ENCODE measurements at regions not wholly inside any gene's neighbourhood (a gene's known extent, or its start where the extent isn't known, plus 50 kb on each side); places are given as distances from the start of the nearest gene placed in this dataset.

GRCh38 chr2:156818221-156818620 lies 382.0 kb downstream of the GPD2 start:
- no peak overlapping the region for H3K4me3 ChIP-seq (ENCODE audit: low read depth, low read length)
- DNase-seq (ENCODE audit: low read depth): no peak
- no peak for TF ChIP-seq CTCF (IDR thresholded peaks at IDR 0.05; ENCODE audit: insufficient read depth, low read length)

GRCh38 chr2:156818944-156819343 lies 382.8 kb downstream of the GPD2 start:
- TF ChIP-seq CTCF (IDR thresholded peaks at IDR 0.05; ENCODE audit: insufficient read depth, low read length): no peak
- peak; percentile 11 for DNase-seq (ENCODE audit: low read depth)
- no peak overlapping the region for H3K4me3 ChIP-seq (ENCODE audit: low read depth, low read length)

- DNase-seq (ENCODE audit: low read depth): peak; percentile 53
- no peak for TF ChIP-seq CTCF (IDR thresholded peaks at IDR 0.05; ENCODE audit: insufficient read depth, low read length)
- no peak overlapping the region for H3K4me3 ChIP-seq (ENCODE audit: low read depth, low read length)
These were observed 390.3 kb downstream of the GPD2 start for GRCh38 chr2:156826341-156826933.

- DNase-seq (ENCODE audit: low read depth): no peak
- no peak for TF ChIP-seq CTCF (IDR thresholded peaks at IDR 0.05; ENCODE audit: insufficient read depth, low read length)
- no peak overlapping the region for H3K4me3 ChIP-seq (ENCODE audit: low read depth, low read length)
These were observed 398.3 kb downstream of the GPD2 start for GRCh38 chr2:156834431-156834830.

- DNase-seq (ENCODE audit: low read depth): no peak
- no peak overlapping the region for H3K4me3 ChIP-seq (ENCODE audit: low read depth, low read length)
- TF ChIP-seq CTCF (IDR thresholded peaks at IDR 0.05; ENCODE audit: insufficient read depth, low read length): no peak
These were observed 401.6 kb downstream of the GPD2 start for GRCh38 chr2:156837635-156838370.

- TF ChIP-seq CTCF (IDR thresholded peaks at IDR 0.05; ENCODE audit: insufficient read depth, low read length): no peak
- no peak overlapping the region for H3K4me3 ChIP-seq (ENCODE audit: low read depth, low read length)
- no peak for DNase-seq (ENCODE audit: low read depth)
These were observed 405.1 kb downstream of the GPD2 start for GRCh38 chr2:156841321-156841720.

Measured in fibroblast of the aortic adventitia (primary cell).